ENCODE measurements at regions not wholly inside any gene's neighbourhood (a gene's known extent, or its start where the extent isn't known, plus 50 kb on each side); places are given as distances from the start of the nearest gene placed in this dataset.

- no peak for TF ChIP-seq ZFP30 (CRISPR knock-in tag; IDR thresholded peaks at IDR 0.05)
- no peak for TF ChIP-seq CREB5 (CRISPR knock-in tag; IDR thresholded peaks at IDR 0.05; ENCODE audit: low read depth)
- no peak for TF ChIP-seq GLIS3 (CRISPR knock-in tag; IDR thresholded peaks at IDR 0.05)
- no peak for TF ChIP-seq OSR1 (CRISPR knock-in tag; IDR thresholded peaks at IDR 0.05)
Observed at GRCh38 chr11:10937385-10937771, 79.5 kb upstream of the ZBED5 start.

Measured in SK-N-SH treated with all-trans-retinoic acid at 6 μM for 48 hours (cell line).